ENCODE measurements at regions not wholly inside any gene's neighbourhood (a gene's known extent, or its start where the extent isn't known, plus 50 kb on each side); places are given as distances from the start of the nearest gene placed in this dataset.

- DNase-seq (ENCODE audit: low spot score), result no peak
- no peak for TF ChIP-seq CTCF (IDR thresholded peaks at IDR 0.05)
Observed at GRCh38 chr1:104945406-104945805, 1195.7 kb downstream of the AMY1C start.

GRCh38 chr1:104946558-104947210, 1197.0 kb downstream of the AMY1C start:
- H3K27ac ChIP-seq, result no peak overlapping the region
- H3K27me3 ChIP-seq, result no peaks in the 10 kb centered on the region
- no peaks in the 10 kb centered on the region for H3K36me3 ChIP-seq
- H3K9me3 ChIP-seq, result no peaks in the 10 kb centered on the region
- no peaks in the 10 kb centered on the region for H3K4me1 ChIP-seq
- no peak for DNase-seq (ENCODE audit: low spot score)
- no peak overlapping the region for H3K4me3 ChIP-seq
- no peak for TF ChIP-seq CTCF (IDR thresholded peaks at IDR 0.05)

More at GRCh38 chr1:104945406-104945805, 1195.7 kb downstream of the AMY1C start:
- no peaks in the 10 kb centered on the region for H3K9me3 ChIP-seq
- H3K4me1 ChIP-seq, result no peaks in the 10 kb centered on the region
- H3K4me3 ChIP-seq, result no peak overlapping the region
- H3K27ac ChIP-seq, result no peak overlapping the region
- H3K36me3 ChIP-seq, result no peaks in the 10 kb centered on the region
- no peaks in the 10 kb centered on the region for H3K27me3 ChIP-seq

- Histone ChIP-seq H3K27me3 (no peaks in the 10 kb centered on the region), H3K27ac (no peak overlapping the region), H3K4me3 (no peak overlapping the region), H3K36me3 (no peaks in the 10 kb centered on the region), H3K4me1 (no peaks in the 10 kb centered on the region), H3K9me3 (peaks cover 0 to under 1% of the 10 kb centered on the region in 2 donors)
- no peak for TF ChIP-seq CTCF (IDR thresholded peaks at IDR 0.05)
- no peak for DNase-seq (ENCODE audit: low spot score)
Observed at GRCh38 chr1:104953555-104953954, 1203.9 kb downstream of the AMY1C start.

- Histone ChIP-seq H3K4me1 (no peaks in the 10 kb centered on the region), H3K27ac (no peak overlapping the region), H3K36me3 (no peaks in the 10 kb centered on the region), H3K27me3 (no peaks in the 10 kb centered on the region), H3K9me3 (no peaks in the 10 kb centered on the region), H3K4me3 (no peak overlapping the region)
- TF ChIP-seq CTCF (IDR thresholded peaks at IDR 0.05), result no peak
- no peak for DNase-seq (ENCODE audit: low spot score)
Observed at GRCh38 chr1:104973516-104973915, 1223.8 kb downstream of the AMY1C start.

- Histone ChIP-seq H3K4me1 (no peaks in the 10 kb centered on the region), H3K27me3 (no peaks in the 10 kb centered on the region), H3K4me3 (no peak overlapping the region), H3K36me3 (no peaks in the 10 kb centered on the region), H3K9me3 (peaks cover 0 to 1% of the 10 kb centered on the region in 2 donors), H3K27ac (no peak overlapping the region)
- TF ChIP-seq CTCF (IDR thresholded peaks at IDR 0.05), result no peak
- no peak for DNase-seq (ENCODE audit: low spot score)
Observed at GRCh38 chr1:104979651-104980050, 1230.0 kb downstream of the AMY1C start.

- no peaks in the 10 kb centered on the region for H3K36me3 ChIP-seq
- TF ChIP-seq CTCF (IDR thresholded peaks at IDR 0.05), result no peak
- peaks cover 0 to 5% of the 10 kb centered on the region in 2 donors for H3K9me3 ChIP-seq
- H3K4me3 ChIP-seq, result no peak overlapping the region
- DNase-seq (ENCODE audit: low spot score), result no peak
- no peak overlapping the region for H3K27ac ChIP-seq
- no peaks in the 10 kb centered on the region for H3K27me3 ChIP-seq
- no peaks in the 10 kb centered on the region for H3K4me1 ChIP-seq
Observed at GRCh38 chr1:104987210-104987609, 1237.5 kb downstream of the AMY1C start.

Measured in right atrium auricular region (tissue), 2 donors.